Right lobe of liver (tissue), 6 donors: ENCODE measurements at regions not wholly inside any gene's neighbourhood (a gene's known extent, or its start where the extent isn't known, plus 50 kb on each side); places are given as distances from the start of the nearest gene placed in this dataset.

Experiments
- ATAC-seq, 4 donors: fragments of 200-7000 bp; cut with Tn5 transposase; one replicate each; pipeline ENCODE4 v1.9.1; 2020; ENCODE audit warnings: mild to moderate bottlenecking in 4 of 4, moderate library complexity in 4 of 4
- DNase-seq, 3 donors: peaks; one replicate each; pipeline ENCODE4 v3.0.0-alpha.2; 2020
- H3K27ac ChIP-seq, 3 donors: fragments of 200-600 bp; one replicate each; pipeline ENCODE4 v1.8.0; 2022
- H3K27me3 ChIP-seq, 2 donors: fragments of 200-600 bp; one replicate each; pipeline ENCODE4 v1.8.0; 2022
- H3K36me3 ChIP-seq, 4 donors: fragments of 200-600 bp; sonication (generic) in 1 of 4; one replicate each; pipeline versions ENCODE4 v1.5.1 to v1.8.0; 2017 to 2022; ENCODE audit warnings: control low read depth in 1 of 4
- H3K4me1 ChIP-seq, 4 donors: fragments of 200-600 bp; sonication (generic) in 1 of 4; one replicate each; pipeline versions ENCODE4 v1.5.1 to v1.8.0; 2017 to 2022; ENCODE audit warnings: control low read depth in 1 of 4
- H3K4me3 ChIP-seq, 3 donors: fragments of 200-600 bp; one replicate each; pipeline ENCODE4 v1.8.0; 2022
- H3K9me3 ChIP-seq, 4 donors: fragments of 200-600 bp; sonication (generic) in 1 of 4; one replicate each; pipeline versions ENCODE4 v1.5.1 to v1.8.0; 2017 to 2022; ENCODE audit warnings: control low read depth in 1 of 4
- CTCF ChIP-seq, 4 donors: fragments of 200-600 bp in 3 of 4; fragments of 450-650 bp in 1 of 4; IDR thresholded peaks; one replicate each; pipeline versions ENCODE4 v1.5.1 to v1.8.0; 2016 to 2022; ENCODE audit warnings: antibody characterized with exemption in 4 of 4, mild to moderate bottlenecking in 2 of 4
- POLR2A ChIP-seq: fragments of 450-650 bp; IDR thresholded peaks from one replicate; pipeline ENCODE4 v1.6.1; 2017; ENCODE audit warnings: antibody characterized with exemption, mild to moderate bottlenecking
- WGBS: methylation state at CpG from one replicate; pipeline ENCODE4 v1.1.6; 2018; ENCODE audit warnings: low coverage, low lambda C conversion rate; ENCODE audit not compliant: insufficient coverage; ENCODE audit errors: missing lambda C conversion rate; 5-methylcytosine and 5-hydroxymethylcytosine counted together
- intact Hi-C, 2 donors: fragments of 100-400 bp; cut with DNase I; formaldehyde crosslinking; loops; one replicate each; pipeline versions ENCODE4 v1.11.2 to v1.14.1; 2022
- donor health status: DM: no; HTN: yes; CAD: no.
- donor health status: DM: no; HTN: no; CAD: no.
- donor health status: DM: no; HTN: no; CAD: no.
- donor health status: DM: no; HTN: yes; CAD: no.
- donor health status: DM: no; HTN: yes; CAD: no.

DNA sequence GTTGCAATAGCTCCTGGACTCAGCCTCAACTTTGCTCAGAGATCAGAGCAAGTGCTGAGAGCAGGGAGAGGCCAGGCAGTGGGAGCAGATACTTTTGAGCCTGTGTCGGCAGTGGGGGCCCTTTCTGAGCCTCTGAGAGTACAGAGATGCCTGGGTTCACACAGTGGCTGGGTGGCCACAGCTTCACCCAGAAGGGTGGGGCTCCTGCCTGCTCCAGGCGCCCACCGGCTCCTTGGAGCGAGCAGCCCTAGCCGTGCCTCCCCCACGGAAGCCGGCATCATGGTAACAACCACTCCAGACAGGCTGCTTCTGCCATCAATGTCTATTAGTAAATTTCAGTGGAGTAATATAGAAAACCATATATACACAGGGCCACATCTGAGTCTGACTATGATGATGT lies 619.2 kb upstream of the SETBP1 start:
- ATAC-seq: no peak
- Histone ChIP-seq H3K4me3 (no peak overlapping the region), H3K4me1 (no peaks in the 10 kb centered on the region), H3K36me3 (no peaks in the 10 kb centered on the region), H3K27me3 (no peaks in the 10 kb centered on the region), H3K27ac (no peak overlapping the region), H3K9me3 (no peaks in the 10 kb centered on the region)
- DNase-seq: no peak
- no CpG with 5 or more reads among the region's 7 CpGs for WGBS
- intact Hi-C loops: no loop called here
- TF ChIP-seq CTCF (IDR thresholded peaks at IDR 0.05) (no peak), POLR2A (no peak)

DNA sequence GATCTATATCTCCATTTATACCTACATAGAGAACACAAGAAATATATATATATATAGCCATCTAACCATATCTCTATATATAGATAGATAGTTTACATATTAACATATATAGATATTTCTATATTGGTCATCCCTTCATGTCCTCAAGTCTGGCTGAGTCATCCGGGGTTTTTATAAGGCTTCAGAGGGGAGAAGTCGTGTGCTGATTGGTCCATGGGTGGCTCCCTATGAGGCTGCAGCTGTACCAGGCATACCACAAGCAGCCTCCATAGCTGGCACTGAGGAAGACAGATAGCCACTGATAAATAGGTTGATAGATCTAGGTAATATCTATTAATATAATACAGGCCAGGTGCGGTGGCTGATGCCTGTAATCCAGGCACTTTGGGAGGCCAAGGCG lies 618.3 kb upstream of the SETBP1 start:
- Histone ChIP-seq H3K4me3 (no peak overlapping the region), H3K36me3 (no peaks in the 10 kb centered on the region), H3K9me3 (no peaks in the 10 kb centered on the region), H3K4me1 (no peaks in the 10 kb centered on the region), H3K27me3 (no peaks in the 10 kb centered on the region), H3K27ac (no peak overlapping the region)
- intact Hi-C loops: no loop called here
- TF ChIP-seq POLR2A: no peak
- no peak for TF ChIP-seq CTCF (IDR thresholded peaks at IDR 0.05)
- no peak for ATAC-seq
- no peak for DNase-seq
- 70% methylated on average over 4 of the region's 4 CpGs for WGBS

- ATAC-seq (no peak), DNase-seq (no peak)
- Histone ChIP-seq H3K36me3 (no peaks in the 10 kb centered on the region), H3K4me3 (no peak overlapping the region), H3K27me3 (no peaks in the 10 kb centered on the region), H3K9me3 (no peaks in the 10 kb centered on the region), H3K4me1 (no peaks in the 10 kb centered on the region), H3K27ac (no peak overlapping the region)
- no peak for TF ChIP-seq POLR2A
- TF ChIP-seq CTCF (IDR thresholded peaks at IDR 0.05): no peak
- 45% methylated on average over 3 of the region's 3 CpGs for WGBS
- intact Hi-C loops: no loop called here
Measured at GRCh38 chr18:44065206-44065605, 615.5 kb upstream of the SETBP1 start.

GRCh38 chr18:44066541-44066940 lies 614.1 kb upstream of the SETBP1 start:
- Histone ChIP-seq H3K4me1 (no peaks in the 10 kb centered on the region), H3K9me3 (no peaks in the 10 kb centered on the region), H3K4me3 (no peak overlapping the region), H3K36me3 (no peaks in the 10 kb centered on the region), H3K27ac (no peak overlapping the region), H3K27me3 (no peaks in the 10 kb centered on the region)
- ATAC-seq (no peak), DNase-seq (no peak)
- WGBS: 70% methylated on average over 1 of the region's 1 CpG
- TF ChIP-seq CTCF (IDR thresholded peaks at IDR 0.05): no peak
- TF ChIP-seq POLR2A: no peak
- intact Hi-C loops: no loop called here

- no peak for TF ChIP-seq CTCF (IDR thresholded peaks at IDR 0.05)
- TF ChIP-seq POLR2A: no peak
- DNase-seq (no peak), ATAC-seq (no peak)
- no peaks in the 10 kb centered on the region for H3K36me3 ChIP-seq
- no peak overlapping the region for H3K27ac ChIP-seq
- H3K27me3 ChIP-seq: no peaks in the 10 kb centered on the region
- intact Hi-C loops: no loop called here
- H3K4me3 ChIP-seq: no peak overlapping the region
- 78% methylated on average over 2 of the region's 2 CpGs for WGBS
- no peaks in the 10 kb centered on the region for H3K4me1 ChIP-seq
- H3K9me3 ChIP-seq: no peaks in the 10 kb centered on the region
Measured at GRCh38 chr18:44067186-44067585, 613.5 kb upstream of the SETBP1 start.
